Thoracic aorta (tissue), 2 donors: ENCODE measurements at regions not wholly inside any gene's neighbourhood (a gene's known extent, or its start where the extent isn't known, plus 50 kb on each side); places are given as distances from the start of the nearest gene placed in this dataset.

ENCODE experiments used
- ATAC-seq: fragments of 150-250 bp; one replicate; pipeline ENCODE4 v1.8.0; 2017; ENCODE audit warnings: low read depth; ENCODE audit not compliant: insufficient number of reproducible peaks, low FRiP score
- DNase-seq: peaks from one replicate; pipeline ENCODE4 v3.0.0-alpha.2; 2020; ENCODE audit warnings: low spot score
- H3K27ac ChIP-seq, 2 donors: fragments of 200-600 bp; sonication (generic); 1 replicate in 1 of 2; 2 replicates in 1 of 2; pipeline ENCODE4 v1.5.1; 2016; ENCODE audit warnings: mild to moderate bottlenecking in 2 of 2, moderate library complexity in 2 of 2
- H3K27me3 ChIP-seq: fragments of 200-600 bp; sonication (generic); replicated peaks from 2 replicates; pipeline ENCODE4 v1.6.0; 2016; ENCODE audit warnings: mild to moderate bottlenecking; ENCODE audit not compliant: insufficient read depth
- H3K36me3 ChIP-seq: fragments of 200-600 bp; sonication (generic); one replicate; pipeline ENCODE4 v1.5.1; 2016
- H3K4me1 ChIP-seq, 2 donors: fragments of 200-600 bp; sonication (generic); 1 replicate in 1 of 2; 2 replicates in 1 of 2; pipeline versions ENCODE4 v1.5.1 to v1.6.0; 2016; ENCODE audit warnings: low read depth in 2 of 2, mild to moderate bottlenecking in 1 of 2; ENCODE audit not compliant: control insufficient read depth in 1 of 2
- H3K4me3 ChIP-seq: fragments of 200-600 bp; sonication (generic); 2 replicates; pipeline ENCODE4 v1.5.1; 2016; ENCODE audit warnings: mild to moderate bottlenecking
- H3K9me3 ChIP-seq: fragments of 200-600 bp; sonication (generic); 2 replicates; pipeline ENCODE4 v1.5.1; 2016
- CTCF ChIP-seq: fragments of 200-600 bp; sonication (generic); IDR thresholded peaks from one replicate; pipeline ENCODE4 v1.5.1; 2019; ENCODE audit warnings: antibody characterized with exemption

- Histone ChIP-seq H3K4me1 (no peaks in the 10 kb centered on the region), H3K27ac (no peak overlapping the region), H3K27me3 (no peaks in the 10 kb centered on the region), H3K36me3 (no peaks in the 10 kb centered on the region), H3K4me3 (no peak overlapping the region), H3K9me3 (no peaks in the 10 kb centered on the region)
- no peak for ATAC-seq
- no peak for TF ChIP-seq CTCF
- DNase-seq, result no peak
Measured at GRCh38 chr14:40188006-40188405, 755.8 kb upstream of the FBXO33 start.

- no peak for ATAC-seq
- Histone ChIP-seq H3K4me1 (no peaks in the 10 kb centered on the region), H3K27me3 (no peaks in the 10 kb centered on the region), H3K36me3 (no peaks in the 10 kb centered on the region), H3K27ac (no peak overlapping the region), H3K9me3 (no peaks in the 10 kb centered on the region), H3K4me3 (no peak overlapping the region)
- no peak for DNase-seq
- no peak for TF ChIP-seq CTCF
Measured at GRCh38 chr14:40164083-40164482, 731.9 kb upstream of the FBXO33 start.

- ATAC-seq, result no peak
Measured at GRCh38 chr14:40139657-40140056, 707.4 kb upstream of the FBXO33 start.

GRCh38 chr14:40133463-40133862 is 701.2 kb upstream of the FBXO33 start:
- no peaks in the 10 kb centered on the region for H3K27me3 ChIP-seq
- no peaks in the 10 kb centered on the region for H3K36me3 ChIP-seq
- H3K4me3 ChIP-seq, result no peak overlapping the region
- DNase-seq (no peak), ATAC-seq (no peak)
- no peak for TF ChIP-seq CTCF
- H3K4me1 ChIP-seq, result no peaks in the 10 kb centered on the region
- H3K27ac ChIP-seq, result no peak overlapping the region
- no peaks in the 10 kb centered on the region for H3K9me3 ChIP-seq

More at GRCh38 chr14:40139657-40140056, 707.4 kb upstream of the FBXO33 start:
- DNase-seq, result no peak
- H3K27me3 ChIP-seq, result no peaks in the 10 kb centered on the region
- H3K4me3 ChIP-seq, result no peak overlapping the region
- no peak overlapping the region for H3K27ac ChIP-seq
- H3K4me1 ChIP-seq, result no peaks in the 10 kb centered on the region
- H3K36me3 ChIP-seq, result no peaks in the 10 kb centered on the region
- H3K9me3 ChIP-seq, result no peaks in the 10 kb centered on the region
- no peak for TF ChIP-seq CTCF

- no peaks in the 10 kb centered on the region for H3K4me1 ChIP-seq
- DNase-seq (no peak), ATAC-seq (no peak)
- no peak overlapping the region for H3K27ac ChIP-seq
- TF ChIP-seq CTCF, result no peak
- no peaks in the 10 kb centered on the region for H3K27me3 ChIP-seq
- no peaks in the 10 kb centered on the region for H3K9me3 ChIP-seq
- H3K4me3 ChIP-seq, result no peak overlapping the region
- H3K36me3 ChIP-seq, result no peaks in the 10 kb centered on the region
Measured at GRCh38 chr14:40129159-40129558, 696.9 kb upstream of the FBXO33 start.
